A673 (cell line): ENCODE measurements at regions not wholly inside any gene's neighbourhood (a gene's known extent, or its start where the extent isn't known, plus 50 kb on each side); places are given as distances from the start of the nearest gene placed in this dataset.

Experiments
- BruUV-seq: library from RNA; stranded (reverse); fragments of 400-500 nt; replicated peaks from 2 replicates; lab custom pipeline; 2021; lab: Mats Ljungman, UMichigan
- CTCF ChIA-PET: fragments of 300-600 bp; sonication (Branson Sonifier 250); formaldehyde crosslinking; loops from one replicate; lab custom pipeline; 2022; ENCODE audit warnings: antibody characterized with exemption; lab: Charles Lee
- POLR2A ChIA-PET: fragments of 300-600 bp; sonication (Branson Sonifier 250); formaldehyde crosslinking; loops from one replicate; lab custom pipeline; 2022; ENCODE audit warnings: antibody characterized with exemption; ENCODE audit not compliant: low non-redundant PET; lab: Charles Lee
- DNase-seq: peaks from one replicate; pipeline ENCODE4 v3.0.0-alpha.2; 2015; ENCODE audit warnings: low spot score
- H3K27ac ChIP-seq: fragments of 200-600 bp; sonication (generic); 2 replicates; pipeline ENCODE4 v1.5.1; 2016; ENCODE audit warnings: mixed run types, low read depth, mild to moderate bottlenecking, mixed read lengths, antibody characterized with exemption, low read length; ENCODE audit not compliant: poor library complexity, severe bottlenecking
- H3K27me3 ChIP-seq: fragments of 200-600 bp; sonication (generic); replicated peaks from 2 replicates; pipeline ENCODE4 v1.6.1; 2017; ENCODE audit warnings: mixed run types, low read depth, mild to moderate bottlenecking, mixed read lengths, antibody characterized with exemption, low read length; ENCODE audit not compliant: insufficient read depth, poor library complexity
- H3K36me3 ChIP-seq: fragments of 200-600 bp; sonication (generic); 2 replicates; pipeline ENCODE4 v1.6.1; 2016; ENCODE audit warnings: mixed run types, mild to moderate bottlenecking, mixed read lengths, antibody characterized with exemption, low read length; ENCODE audit not compliant: insufficient read depth, poor library complexity, severe bottlenecking
- H3K4me1 ChIP-seq: fragments of 200-600 bp; sonication (generic); 2 replicates; pipeline ENCODE4 v1.6.1; 2017; ENCODE audit warnings: mixed run types, mild to moderate bottlenecking, mixed read lengths, antibody characterized with exemption, low read length; ENCODE audit not compliant: insufficient read depth, poor library complexity, severe bottlenecking
- H3K4me3 ChIP-seq: fragments of 200-600 bp; sonication (generic); 2 replicates; pipeline ENCODE4 v1.5.1; 2016; ENCODE audit warnings: low read depth, mixed run types, mild to moderate bottlenecking, mixed read lengths, low read length; ENCODE audit not compliant: poor library complexity, severe bottlenecking
- H3K9me3 ChIP-seq: fragments of 200-600 bp; sonication (generic); 2 replicates; pipeline ENCODE4 v1.6.1; 2016; ENCODE audit warnings: mixed run types, low read depth, mild to moderate bottlenecking, mixed read lengths, antibody characterized with exemption, low read length; ENCODE audit not compliant: poor library complexity, severe bottlenecking
- EZH2 ChIP-seq: fragments of 200-600 bp; sonication (generic); IDR thresholded peaks from 2 replicates; pipeline ENCODE4 v1.6.1; 2017; ENCODE audit warnings: borderline replicate concordance, low read depth, mild to moderate bottlenecking, mixed read lengths, antibody characterized with exemption, low read length; ENCODE audit not compliant: poor library complexity, severe bottlenecking
- intact Hi-C: fragments of 100-400 bp; cut with micrococcal nuclease; formaldehyde crosslinking; loops from one replicate; pipeline ENCODE4 v1.10.0; 2022; ENCODE audit not compliant: unreplicated experiment
- TF ChIP-seq, protein P1 (sequence below): fragments of 300-800, 200-600 bp; sonication (generic); conservative IDR thresholded peaks from 2 replicates; pipeline ENCODE4 v1.5.1; 2017; ENCODE audit warnings: low read depth, mild to moderate bottlenecking, antibody characterized with exemption, low read length, moderate library complexity, mixed read lengths

- Histone ChIP-seq H3K4me1 (peaks cover 2% of the 10 kb centered on the region), H3K36me3 (no peaks in the 10 kb centered on the region), H3K27me3 (no peaks in the 10 kb centered on the region), H3K4me3 (no peak overlapping the region), H3K9me3 (no peaks in the 10 kb centered on the region), H3K27ac (no peak overlapping the region)
- no peak for DNase-seq
- CTCF ChIA-PET: no interaction called here
- POLR2A ChIA-PET: no interaction called here
- no TSS peak for BruUV-seq
- intact Hi-C loops: no loop called here
- no peak for TF ChIP-seq EZH2
- TF ChIP-seq, protein P1, sequence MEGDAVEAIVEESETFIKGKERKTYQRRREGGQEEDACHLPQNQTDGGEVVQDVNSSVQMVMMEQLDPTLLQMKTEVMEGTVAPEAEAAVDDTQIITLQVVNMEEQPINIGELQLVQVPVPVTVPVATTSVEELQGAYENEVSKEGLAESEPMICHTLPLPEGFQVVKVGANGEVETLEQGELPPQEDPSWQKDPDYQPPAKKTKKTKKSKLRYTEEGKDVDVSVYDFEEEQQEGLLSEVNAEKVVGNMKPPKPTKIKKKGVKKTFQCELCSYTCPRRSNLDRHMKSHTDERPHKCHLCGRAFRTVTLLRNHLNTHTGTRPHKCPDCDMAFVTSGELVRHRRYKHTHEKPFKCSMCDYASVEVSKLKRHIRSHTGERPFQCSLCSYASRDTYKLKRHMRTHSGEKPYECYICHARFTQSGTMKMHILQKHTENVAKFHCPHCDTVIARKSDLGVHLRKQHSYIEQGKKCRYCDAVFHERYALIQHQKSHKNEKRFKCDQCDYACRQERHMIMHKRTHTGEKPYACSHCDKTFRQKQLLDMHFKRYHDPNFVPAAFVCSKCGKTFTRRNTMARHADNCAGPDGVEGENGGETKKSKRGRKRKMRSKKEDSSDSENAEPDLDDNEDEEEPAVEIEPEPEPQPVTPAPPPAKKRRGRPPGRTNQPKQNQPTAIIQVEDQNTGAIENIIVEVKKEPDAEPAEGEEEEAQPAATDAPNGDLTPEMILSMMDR: no peak
Measured at GRCh38 chr5:124876566-124876965, 130.1 kb upstream of the ZNF608 start.

DNA sequence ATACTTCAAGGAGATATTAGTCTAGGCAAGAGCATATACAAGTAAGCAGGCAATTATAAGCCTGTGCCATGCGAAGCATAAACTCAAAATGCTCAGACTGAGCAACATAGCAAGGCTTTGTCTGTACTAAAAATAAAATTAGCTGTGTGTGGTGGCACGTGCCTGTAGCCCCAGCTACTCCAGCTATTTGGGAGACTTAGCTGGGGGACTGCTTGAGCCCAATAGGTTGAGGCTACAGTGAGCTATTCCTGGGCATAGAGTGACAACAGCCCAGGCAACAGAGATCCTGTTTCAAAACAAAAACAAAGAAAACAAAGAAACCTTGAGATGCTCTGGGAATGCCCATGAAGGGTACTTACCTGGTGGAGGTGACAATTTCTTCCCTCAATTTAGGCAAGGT, 130.5 kb upstream of the ZNF608 start:
- POLR2A ChIA-PET: no interaction called here
- no peak for DNase-seq
- CTCF ChIA-PET: no interaction called here

GRCh38 chr5:124877501-124878146, 131.2 kb upstream of the ZNF608 start:
- ChIA-PET CTCF (no interaction called here), POLR2A (no interaction called here)
- H3K27me3 ChIP-seq: no peaks in the 10 kb centered on the region
- no peaks in the 10 kb centered on the region for H3K4me1 ChIP-seq
- no TSS peak for BruUV-seq
- intact Hi-C loops: no loop called here
- H3K27ac ChIP-seq: no peak overlapping the region
- DNase-seq: no peak
- no peak overlapping the region for H3K4me3 ChIP-seq
- no peaks in the 10 kb centered on the region for H3K9me3 ChIP-seq
- H3K36me3 ChIP-seq: no peaks in the 10 kb centered on the region
- TF ChIP-seq, protein P1: no peak
- no peak for TF ChIP-seq EZH2

More for the DNA sequence above, 130.5 kb upstream of the ZNF608 start:
- TF ChIP-seq, protein P1: no peak
- no peak for TF ChIP-seq EZH2
- no peaks in the 10 kb centered on the region for H3K36me3 ChIP-seq
- no peaks in the 10 kb centered on the region for H3K4me1 ChIP-seq
- no TSS peak for BruUV-seq
- no peaks in the 10 kb centered on the region for H3K27me3 ChIP-seq
- H3K4me3 ChIP-seq: no peak overlapping the region
- H3K27ac ChIP-seq: no peak overlapping the region
- H3K9me3 ChIP-seq: no peaks in the 10 kb centered on the region
- intact Hi-C loops: no loop called here
